Sigmoid colon (tissue), 6 donors: ENCODE measurements at regions not wholly inside any gene's neighbourhood (a gene's known extent, or its start where the extent isn't known, plus 50 kb on each side); places are given as distances from the start of the nearest gene placed in this dataset.
A peak's percentile ranks its signal among the peaks of the same experiment; 100 is the strongest.

Experiments used
- DNase-seq: peaks from one replicate; pipeline ENCODE4 v3.0.0-alpha.2; 2019
- H3K27ac ChIP-seq, 4 donors: fragments of 200-600 bp; sonication (generic); one replicate each; pipeline ENCODE4 v1.5.1; 2016 to 2019; ENCODE audit warnings: mild to moderate bottlenecking in 1 of 4
- H3K27me3 ChIP-seq, 3 donors: fragments of 200-600 bp; sonication (generic); one replicate each; pipeline ENCODE4 v1.5.1; 2019; ENCODE audit warnings: mild to moderate bottlenecking in 1 of 3
- H3K36me3 ChIP-seq, 4 donors: fragments of 200-600 bp; sonication (generic); one replicate each; pipeline ENCODE4 v1.5.1; 2016 to 2019
- H3K4me1 ChIP-seq, 4 donors: fragments of 200-600 bp; sonication (generic); one replicate each; pipeline ENCODE4 v1.5.1; 2017 to 2019
- H3K4me3 ChIP-seq, 4 donors: fragments of 200-600 bp; sonication (generic); one replicate each; pipeline ENCODE4 v1.5.1; 2017 to 2019; ENCODE audit warnings: mild to moderate bottlenecking in 2 of 4, moderate library complexity in 1 of 4
- H3K9me3 ChIP-seq, 4 donors: fragments of 200-600 bp in 3 of 4; sonication (generic) in 3 of 4; one replicate each; pipeline versions ENCODE4 v1.5.1 to v1.6.1; 2013 to 2019
- CTCF ChIP-seq, 4 experiments: fragments of 450-650 bp in 3 of 4; fragments of 200-600 bp in 1 of 4; IDR thresholded peaks; one replicate each; pipeline ENCODE4 v1.5.1; 2016 to 2019; ENCODE audit warnings: antibody characterized with exemption in 4 of 4, mild to moderate bottlenecking in 3 of 4, moderate library complexity in 2 of 4
- EP300 ChIP-seq, 4 donors: sonication (generic); formaldehyde crosslinking; IDR thresholded peaks; one replicate each; pipeline ENCODE4 v1.6.1; 2017; ENCODE audit warnings: antibody characterized with exemption in 4 of 4
- POLR2A ChIP-seq, 2 donors: fragments of 450-650 bp; IDR thresholded peaks; one replicate each; pipeline ENCODE4 v1.6.1; 2016; ENCODE audit warnings: antibody characterized with exemption in 2 of 2, mild to moderate bottlenecking in 2 of 2, moderate library complexity in 2 of 2
- POLR2AphosphoS5 ChIP-seq, 4 donors: sonication (generic); formaldehyde crosslinking; IDR thresholded peaks; one replicate each; pipeline ENCODE4 v1.6.1; 2017; ENCODE audit warnings: antibody characterized with exemption in 4 of 4
- WGBS, 2 donors: extraction: QIAGEN DNeasy Blood & Tissue Kit; methylation state at CpG; one replicate each; pipeline ENCODE4 v1.1.7; 2013; 5-methylcytosine and 5-hydroxymethylcytosine counted together
- intact Hi-C: fragments of 100-400 bp; cut with DNase I; formaldehyde crosslinking; loops from one replicate; pipeline ENCODE4 v1.15.1; 2023
- donor health status: healthy with polysubstance abuse.
- donor health status: healthy.

DNA sequence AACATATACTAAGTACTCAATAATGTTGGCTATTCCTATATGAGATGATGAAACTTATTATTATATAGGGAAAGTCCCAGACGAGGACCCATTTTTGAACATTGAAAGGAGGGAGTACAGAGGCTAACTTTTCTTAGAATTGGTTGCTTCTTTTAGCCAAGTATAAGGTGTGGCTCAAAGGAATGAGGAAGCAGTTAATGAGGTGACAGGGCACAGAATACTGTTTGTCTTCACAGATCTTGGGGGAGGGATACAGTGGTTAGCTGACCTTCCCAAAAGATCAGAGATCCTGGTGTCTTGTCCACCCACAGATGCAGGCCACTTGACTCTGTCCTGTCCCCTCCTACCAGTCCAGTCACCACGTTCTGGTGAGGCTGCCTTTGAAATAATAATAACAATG, 67.8 kb upstream of the EPB41L1 start:
- no peak overlapping the region for H3K4me3 ChIP-seq
- DNase-seq, result no peak
- no peak overlapping the region for H3K27ac ChIP-seq
- TF ChIP-seq POLR2AphosphoS5 (IDR thresholded peaks at IDR 0.05) (no peak), POLR2A (IDR thresholded peaks at IDR 0.05) (no peak), CTCF (IDR thresholded peaks at IDR 0.05) (no peak), EP300 (IDR thresholded peaks at IDR 0.05) (no peak)
- intact Hi-C loops, result no loop called here
- WGBS, 2 donors, result 9 to 30% methylated on average over 2 of the region's 2 CpGs
- H3K27me3 ChIP-seq, result peaks cover 0 to 22% (median 13%) of the 10 kb centered on the region in 3 donors
- no peaks in the 10 kb centered on the region for H3K36me3 ChIP-seq
- peaks cover 0 to 3% (median 2%) of the 10 kb centered on the region in 4 donors for H3K4me1 ChIP-seq
- no peaks in the 10 kb centered on the region for H3K9me3 ChIP-seq

DNA sequence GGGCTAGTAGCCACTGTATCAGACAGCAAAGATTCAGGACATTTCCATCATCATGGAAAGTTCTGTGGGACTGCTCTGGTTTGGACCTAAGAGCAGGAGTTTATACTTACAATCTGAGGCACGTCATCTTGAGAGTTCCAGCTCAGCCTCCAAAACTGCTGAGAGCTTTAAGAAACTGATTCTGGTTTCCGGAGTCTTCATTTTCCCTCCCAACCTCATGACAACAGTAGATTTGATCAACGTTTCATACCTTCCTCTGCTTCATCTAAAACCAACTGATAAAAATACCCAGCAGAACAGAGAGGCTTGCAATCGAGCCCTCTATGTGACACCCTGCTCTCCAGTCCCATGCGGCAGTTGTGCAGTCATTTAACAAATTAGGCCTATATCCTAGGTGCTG, 64.3 kb upstream of the EPB41L1 start:
- no peak overlapping the region for H3K4me3 ChIP-seq
- no peak for DNase-seq
- 90% methylated on average over 5 of the region's 5 CpGs for WGBS, 2 donors
- no peaks in the 10 kb centered on the region for H3K36me3 ChIP-seq
- intact Hi-C loops, result no loop called here
- no peaks in the 10 kb centered on the region for H3K9me3 ChIP-seq
- no peak overlapping the region for H3K27ac ChIP-seq
- peaks cover 7 to 53% (median 32%) of the 10 kb centered on the region in 3 donors for H3K27me3 ChIP-seq
- H3K4me1 ChIP-seq, result peaks cover 0 to 32% (median 24%) of the 10 kb centered on the region in 4 donors
- no peak for TF ChIP-seq POLR2AphosphoS5 (IDR thresholded peaks at IDR 0.05)
- TF ChIP-seq POLR2A (IDR thresholded peaks at IDR 0.05), result no peak
- no peak for TF ChIP-seq EP300 (IDR thresholded peaks at IDR 0.05)
- no peak for TF ChIP-seq CTCF (IDR thresholded peaks at IDR 0.05)

DNA sequence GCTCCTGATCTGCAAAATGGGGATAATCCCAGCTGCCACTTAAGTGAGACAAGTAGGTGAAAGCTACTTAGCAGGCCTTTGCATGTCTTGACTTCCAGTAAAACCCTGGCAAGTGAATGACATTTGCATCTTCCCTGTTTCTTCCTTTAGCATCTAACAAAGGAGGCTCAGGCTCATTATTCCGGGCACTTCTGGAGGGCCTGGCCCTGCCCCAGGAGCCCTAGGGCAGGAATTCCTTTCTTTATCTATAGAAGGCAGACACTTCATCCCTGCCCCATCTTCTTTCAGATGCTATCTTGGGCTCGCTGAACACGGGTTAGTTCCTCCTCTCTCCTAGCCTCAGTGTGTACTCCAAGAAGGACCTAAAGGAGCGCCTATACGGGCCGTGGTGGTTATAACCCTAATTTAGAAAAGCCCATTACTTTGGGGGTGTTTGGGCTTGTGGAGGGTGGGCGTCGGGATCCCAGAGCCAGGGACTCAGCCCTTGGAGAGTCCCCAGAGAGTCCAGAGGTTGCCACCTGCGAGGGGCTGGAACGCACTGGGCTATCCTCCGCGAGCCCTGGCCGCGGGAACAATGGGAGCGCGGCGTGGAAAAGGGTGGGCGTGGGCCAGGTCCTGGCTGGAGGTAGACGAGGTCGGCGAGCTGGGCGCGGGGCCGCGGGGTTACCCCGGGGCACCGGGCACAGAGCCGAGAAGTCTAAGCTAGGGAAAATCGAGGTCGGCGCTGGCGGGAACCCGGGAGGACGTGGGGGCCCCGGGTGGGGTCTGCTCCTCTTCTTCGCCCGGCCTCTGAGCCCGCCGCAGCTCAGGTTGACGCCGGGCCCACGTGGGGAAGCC, 62.8 kb upstream of the EPB41L1 start:
- H3K36me3 ChIP-seq, result no peaks in the 10 kb centered on the region
- no peak for TF ChIP-seq POLR2A (IDR thresholded peaks at IDR 0.05)
- no peak for TF ChIP-seq POLR2AphosphoS5 (IDR thresholded peaks at IDR 0.05)
- TF ChIP-seq EP300 (IDR thresholded peaks at IDR 0.05), result no peak
- no peak for TF ChIP-seq CTCF (IDR thresholded peaks at IDR 0.05)
- peaks cover 0 to 32% (median 24%) of the 10 kb centered on the region in 4 donors for H3K4me1 ChIP-seq
- no peak for DNase-seq
- no peaks in the 10 kb centered on the region for H3K9me3 ChIP-seq
- peak overlapping the region; percentile 29 to 64 (median 58) for H3K4me3 ChIP-seq
- intact Hi-C loops, result no loop called here
- 5 to 12% methylated on average over 42 of the region's 42 CpGs for WGBS, 2 donors
- peak overlapping the region in 1 of 4 donors; percentile 28 for H3K27ac ChIP-seq
- H3K27me3 ChIP-seq, result peaks cover 7 to 53% (median 32%) of the 10 kb centered on the region in 3 donors

DNA sequence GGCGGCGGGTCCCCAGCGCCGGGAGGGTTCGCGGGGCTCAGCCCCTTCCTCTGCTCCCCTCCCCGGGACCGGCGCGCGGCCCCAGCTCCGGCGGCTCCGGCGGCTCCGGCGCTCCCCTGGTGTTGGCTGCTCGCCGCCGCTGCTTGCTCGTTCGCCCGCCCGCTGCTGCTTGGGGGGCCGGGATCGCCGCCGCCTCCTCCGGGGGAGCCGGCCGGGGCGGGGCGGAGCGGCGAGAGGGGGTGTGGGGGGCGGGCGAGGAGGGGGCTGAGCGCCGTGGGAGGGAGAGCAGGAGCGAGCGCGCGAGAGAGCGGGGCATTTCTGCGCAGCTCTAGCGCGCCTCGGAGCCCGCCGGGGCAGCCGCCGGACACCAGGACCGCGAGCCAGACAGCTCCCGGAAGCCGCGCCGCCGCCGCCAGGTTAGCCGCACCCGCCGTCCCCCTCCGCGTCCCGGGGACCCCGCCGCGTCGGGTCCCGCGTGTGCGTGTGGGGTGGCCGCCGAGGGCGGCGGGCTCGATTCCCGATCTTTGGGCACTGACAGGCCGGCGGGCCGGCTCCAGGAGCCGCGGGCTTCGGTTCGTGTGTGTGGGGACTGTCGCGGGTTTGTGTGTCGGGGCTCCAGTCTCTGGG, 62.0 kb upstream of the EPB41L1 start:
- peak overlapping the region in 2 of 4 donors; percentile 28 to 62 for H3K27ac ChIP-seq
- intact Hi-C loops, result no loop called here
- H3K27me3 ChIP-seq, result peaks cover 7 to 53% (median 32%) of the 10 kb centered on the region in 3 donors
- no peak for DNase-seq
- no peaks in the 10 kb centered on the region for H3K36me3 ChIP-seq
- H3K9me3 ChIP-seq, result no peaks in the 10 kb centered on the region
- peaks cover 0 to 32% (median 25%) of the 10 kb centered on the region in 4 donors for H3K4me1 ChIP-seq
- peak overlapping the region; percentile 29 to 64 (median 58) for H3K4me3 ChIP-seq
- 1% methylated on average over 89 of the region's 89 CpGs for WGBS, 2 donors
- TF ChIP-seq POLR2A (IDR thresholded peaks at IDR 0.05) (no peak), POLR2AphosphoS5 (IDR thresholded peaks at IDR 0.05) (no peak), EP300 (IDR thresholded peaks at IDR 0.05) (no peak), CTCF (IDR thresholded peaks at IDR 0.05) (no peak)
